Neural cell (in vitro differentiated cells): ENCODE measurements at regions not wholly inside any gene's neighbourhood (a gene's known extent, or its start where the extent isn't known, plus 50 kb on each side); places are given as distances from the start of the nearest gene placed in this dataset.
"Not testable (repeated sequence)": the region's sequence is repeated elsewhere in the genome, so short reads cannot be mapped to it uniquely, and the experiment has no call there.

Experiments used
- EP300 ChIP-seq: fragments of 450-650 bp; conservative IDR thresholded peaks from 2 replicates; pipeline ENCODE4 v1.6.1; 2014; ENCODE audit warnings: antibody characterized with exemption, mild to moderate bottlenecking, moderate library complexity; ENCODE audit not compliant: poor library complexity, severe bottlenecking
- EZH2 ChIP-seq: fragments of 200-600, 300-800 bp; shearing (Covaris generic), sonication (generic); IDR thresholded peaks from 2 replicates; pipeline ENCODE4 v1.6.1; 2014; ENCODE audit warnings: antibody characterized with exemption, low read length, borderline replicate concordance, mild to moderate bottlenecking; ENCODE audit not compliant: insufficient read depth, poor library complexity, severe bottlenecking
- POLR2AphosphoS5 ChIP-seq: IDR thresholded peaks from 2 replicates; pipeline ENCODE4 v1.6.1; 2012
- TF ChIP-seq, protein P1 (sequence below): IDR thresholded peaks from 2 replicates; pipeline ENCODE4 v1.6.1; 2012; ENCODE audit warnings: borderline replicate concordance
- TF ChIP-seq, protein P2 (sequence below): fragments of 450-650 bp; IDR thresholded peaks from 2 replicates; pipeline ENCODE4 v1.5.1; 2014; ENCODE audit warnings: antibody characterized with exemption, mild to moderate bottlenecking, moderate library complexity; ENCODE audit not compliant: poor library complexity, severe bottlenecking

DNA sequence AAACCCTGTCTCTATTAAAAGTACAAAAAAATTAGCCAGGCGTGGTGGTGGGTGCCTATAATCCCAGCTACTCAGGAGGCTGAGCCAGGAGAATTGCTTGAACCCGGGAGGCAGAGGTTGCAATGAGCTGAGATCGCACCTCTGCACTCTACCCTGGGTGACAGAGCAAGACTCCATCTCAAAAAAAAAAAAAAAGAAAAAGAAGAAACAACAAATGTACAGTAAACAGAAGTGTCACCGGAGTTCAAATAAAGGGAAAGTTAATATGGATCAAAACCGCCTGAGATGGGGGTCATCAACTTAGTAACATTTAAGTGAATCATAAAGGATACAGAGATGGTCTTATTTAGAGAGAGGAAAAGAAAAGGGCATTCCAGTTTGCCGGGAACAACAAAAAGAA, 89.3 kb upstream of the OLIG3 start:
- TF ChIP-seq, protein P1, sequence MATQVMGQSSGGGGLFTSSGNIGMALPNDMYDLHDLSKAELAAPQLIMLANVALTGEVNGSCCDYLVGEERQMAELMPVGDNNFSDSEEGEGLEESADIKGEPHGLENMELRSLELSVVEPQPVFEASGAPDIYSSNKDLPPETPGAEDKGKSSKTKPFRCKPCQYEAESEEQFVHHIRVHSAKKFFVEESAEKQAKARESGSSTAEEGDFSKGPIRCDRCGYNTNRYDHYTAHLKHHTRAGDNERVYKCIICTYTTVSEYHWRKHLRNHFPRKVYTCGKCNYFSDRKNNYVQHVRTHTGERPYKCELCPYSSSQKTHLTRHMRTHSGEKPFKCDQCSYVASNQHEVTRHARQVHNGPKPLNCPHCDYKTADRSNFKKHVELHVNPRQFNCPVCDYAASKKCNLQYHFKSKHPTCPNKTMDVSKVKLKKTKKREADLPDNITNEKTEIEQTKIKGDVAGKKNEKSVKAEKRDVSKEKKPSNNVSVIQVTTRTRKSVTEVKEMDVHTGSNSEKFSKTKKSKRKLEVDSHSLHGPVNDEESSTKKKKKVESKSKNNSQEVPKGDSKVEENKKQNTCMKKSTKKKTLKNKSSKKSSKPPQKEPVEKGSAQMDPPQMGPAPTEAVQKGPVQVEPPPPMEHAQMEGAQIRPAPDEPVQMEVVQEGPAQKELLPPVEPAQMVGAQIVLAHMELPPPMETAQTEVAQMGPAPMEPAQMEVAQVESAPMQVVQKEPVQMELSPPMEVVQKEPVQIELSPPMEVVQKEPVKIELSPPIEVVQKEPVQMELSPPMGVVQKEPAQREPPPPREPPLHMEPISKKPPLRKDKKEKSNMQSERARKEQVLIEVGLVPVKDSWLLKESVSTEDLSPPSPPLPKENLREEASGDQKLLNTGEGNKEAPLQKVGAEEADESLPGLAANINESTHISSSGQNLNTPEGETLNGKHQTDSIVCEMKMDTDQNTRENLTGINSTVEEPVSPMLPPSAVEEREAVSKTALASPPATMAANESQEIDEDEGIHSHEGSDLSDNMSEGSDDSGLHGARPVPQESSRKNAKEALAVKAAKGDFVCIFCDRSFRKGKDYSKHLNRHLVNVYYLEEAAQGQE: not testable (repeated sequence)
- TF ChIP-seq, protein P2, sequence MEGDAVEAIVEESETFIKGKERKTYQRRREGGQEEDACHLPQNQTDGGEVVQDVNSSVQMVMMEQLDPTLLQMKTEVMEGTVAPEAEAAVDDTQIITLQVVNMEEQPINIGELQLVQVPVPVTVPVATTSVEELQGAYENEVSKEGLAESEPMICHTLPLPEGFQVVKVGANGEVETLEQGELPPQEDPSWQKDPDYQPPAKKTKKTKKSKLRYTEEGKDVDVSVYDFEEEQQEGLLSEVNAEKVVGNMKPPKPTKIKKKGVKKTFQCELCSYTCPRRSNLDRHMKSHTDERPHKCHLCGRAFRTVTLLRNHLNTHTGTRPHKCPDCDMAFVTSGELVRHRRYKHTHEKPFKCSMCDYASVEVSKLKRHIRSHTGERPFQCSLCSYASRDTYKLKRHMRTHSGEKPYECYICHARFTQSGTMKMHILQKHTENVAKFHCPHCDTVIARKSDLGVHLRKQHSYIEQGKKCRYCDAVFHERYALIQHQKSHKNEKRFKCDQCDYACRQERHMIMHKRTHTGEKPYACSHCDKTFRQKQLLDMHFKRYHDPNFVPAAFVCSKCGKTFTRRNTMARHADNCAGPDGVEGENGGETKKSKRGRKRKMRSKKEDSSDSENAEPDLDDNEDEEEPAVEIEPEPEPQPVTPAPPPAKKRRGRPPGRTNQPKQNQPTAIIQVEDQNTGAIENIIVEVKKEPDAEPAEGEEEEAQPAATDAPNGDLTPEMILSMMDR: not testable (repeated sequence)
- not testable (repeated sequence) for TF ChIP-seq EZH2, EP300, POLR2AphosphoS5
